HepG2 (cell line): ENCODE measurements at regions not wholly inside any gene's neighbourhood (a gene's known extent, or its start where the extent isn't known, plus 50 kb on each side); places are given as distances from the start of the nearest gene placed in this dataset.

Source experiments
- ATAC-seq: fragments of 200-7000 bp; cut with Tn5 transposase; 3 replicates; pipeline ENCODE4 v1.9.1; 2020; ENCODE audit warnings: mild to moderate bottlenecking, moderate library complexity
- BruUV-seq: library from RNA; stranded (reverse); fragments of 400-500 nt; replicated peaks from 2 replicates; lab custom pipeline; 2021; lab: Mats Ljungman, UMichigan
- CTCF ChIA-PET: fragments of 300-600 bp; formaldehyde crosslinking; extraction: SDS; loops from one replicate; lab custom pipeline; 2021; ENCODE audit warnings: low total read pairs, inconsistent platforms, low intra/inter-chr PET ratio; lab: Yijun Ruan, JAX
- POLR2A ChIA-PET: fragments of 350-600 bp; sonication (Branson Sonifier 250); formaldehyde crosslinking; loops from one replicate; lab custom pipeline; 2020; ENCODE audit warnings: antibody characterized with exemption, inconsistent platforms; lab: Yijun Ruan, JAX
- DNase-seq: peaks from one replicate; pipeline ENCODE4 v3.0.0-alpha.2; 2015; ENCODE audit warnings: low spot score
- FAIRE-seq: peaks from 3 replicates; lab custom pipeline; 2011; peaks lifted over from hg19 to GRCh38; lab: Jason Lieb, UNC
- H2AFZ ChIP-seq: one replicate; pipeline ENCODE4 v1.6.1; 2011; ENCODE audit warnings: low read length, inconsistent platforms
- H3K27ac ChIP-seq: fragments of 300-600 bp; 3 replicates; pipeline ENCODE4 v1.8.0; 2011; ENCODE audit warnings: mixed run types, mild to moderate bottlenecking, mixed read lengths, low read length, inconsistent platforms; ENCODE audit not compliant: insufficient read depth; ENCODE audit errors: extremely low read length
- H3K27me3 ChIP-seq, 2 experiments: fragments of 200-600 bp in 1 of 2; 2 replicates in 1 of 2; 3 replicates in 1 of 2; pipeline versions ENCODE4 v1.6.0 to v1.8.0; 2011; ENCODE audit warnings: low read length in 2 of 2, mild to moderate bottlenecking in 2 of 2, moderate library complexity in 2 of 2, inconsistent platforms in 1 of 2; ENCODE audit not compliant: insufficient read depth in 2 of 2, control insufficient read depth in 1 of 2
- H3K36me3 ChIP-seq, 2 experiments: fragments of 200-600 bp in 1 of 2; replicated peaks in 1 of 2; 2 replicates in 1 of 2; 3 replicates in 1 of 2; pipeline versions ENCODE4 v1.5.1 to v1.8.0; 2011; ENCODE audit warnings: low read length in 2 of 2, inconsistent platforms in 1 of 2; ENCODE audit not compliant: insufficient read depth in 2 of 2, control insufficient read depth in 1 of 2
- H3K4me1 ChIP-seq: 2 replicates; pipeline ENCODE4 v1.5.1; 2012; ENCODE audit warnings: low read length, inconsistent platforms; ENCODE audit not compliant: insufficient read depth
- H3K4me2 ChIP-seq: 2 replicates; pipeline ENCODE4 v1.6.0; 2011; ENCODE audit warnings: low read depth, low read length, inconsistent platforms
- H3K4me3 ChIP-seq, 3 experiments: fragments of 200-600 bp in 1 of 3; sonication (generic), shearing (Covaris generic) in 1 of 3; replicated peaks in 1 of 3; 2 replicates each; pipeline ENCODE4 v1.5.1; 2011 to 2016; ENCODE audit warnings: low read length in 3 of 3, inconsistent platforms in 2 of 3, low read depth in 2 of 3, mild to moderate bottlenecking in 2 of 3, control low read depth in 1 of 3, mixed read lengths in 1 of 3; ENCODE audit not compliant: insufficient read depth in 1 of 3
- H3K79me2 ChIP-seq: one replicate; pipeline ENCODE4 v1.6.1; 2011; ENCODE audit warnings: low read length, inconsistent platforms; ENCODE audit not compliant: insufficient read depth
- H3K9ac ChIP-seq: 2 replicates; pipeline ENCODE4 v1.6.0; 2011; ENCODE audit warnings: mild to moderate bottlenecking, low read depth, low read length, inconsistent platforms; ENCODE audit not compliant: insufficient read depth
- H3K9me3 ChIP-seq: 2 replicates; pipeline ENCODE4 v1.5.1; 2012; ENCODE audit warnings: mild to moderate bottlenecking, low read length
- H4K20me1 ChIP-seq: 2 replicates; pipeline ENCODE4 v1.6.0; 2011; ENCODE audit warnings: inconsistent platforms, mild to moderate bottlenecking, low read length, moderate library complexity; ENCODE audit not compliant: insufficient read depth
- JUNB ChIP-seq: sonication (generic); formaldehyde crosslinking; IDR thresholded peaks from 2 replicates; pipeline ENCODE4 v1.8.0; 2022; ENCODE audit warnings: missing genetic modification reagents, mild to moderate bottlenecking, borderline replicate concordance
- NFIB ChIP-seq: sonication (generic); formaldehyde crosslinking; IDR thresholded peaks from 2 replicates; pipeline ENCODE4 v1.9.0; 2021; ENCODE audit warnings: missing genetic modification reagents, mild to moderate bottlenecking, borderline replicate concordance
- NFKBIZ ChIP-seq: IDR thresholded peaks from 2 replicates; pipeline ENCODE4 v1.6.1; 2018; ENCODE audit warnings: missing genetic modification reagents, missing compliant biosample characterization
- RARA ChIP-seq: IDR thresholded peaks from 2 replicates; pipeline ENCODE4 v1.6.1; 2016; ENCODE audit warnings: missing genetic modification reagents, missing compliant biosample characterization
- ZBTB26 ChIP-seq: IDR thresholded peaks from 2 replicates; pipeline ENCODE4 v1.6.1; 2016; ENCODE audit warnings: missing compliant biosample characterization, missing genetic modification reagents, borderline replicate concordance
- WGBS: methylation state at CpG from one replicate; pipeline ENCODE4 v1.1.6; 2017; ENCODE audit warnings: low lambda C conversion rate; 5-methylcytosine and 5-hydroxymethylcytosine counted together
- in situ Hi-C: cut with HindIII; loops from 2 replicates; pipeline ENCODE4 v1.10.0; 2017; ENCODE audit warnings: low pct_unique_long_range_greater_than_20kb; ENCODE audit not compliant: extremely low pct_ligation_motif_present
- intact Hi-C: fragments of 100-400 bp; cut with micrococcal nuclease; formaldehyde crosslinking; loops from one replicate; pipeline ENCODE4 v1.10.0; 2022; ENCODE audit not compliant: unreplicated experiment
- TF ChIP-seq, protein P1 (sequence below): sonication (generic); formaldehyde crosslinking; IDR thresholded peaks from 2 replicates; pipeline ENCODE4 v1.4.0; 2020; ENCODE audit warnings: missing genetic modification reagents
- TF ChIP-seq, protein P2 (sequence below): sonication (generic); formaldehyde crosslinking; IDR thresholded peaks from 2 replicates; pipeline ENCODE4 v1.4.0; 2020; ENCODE audit warnings: missing genetic modification reagents

DNA sequence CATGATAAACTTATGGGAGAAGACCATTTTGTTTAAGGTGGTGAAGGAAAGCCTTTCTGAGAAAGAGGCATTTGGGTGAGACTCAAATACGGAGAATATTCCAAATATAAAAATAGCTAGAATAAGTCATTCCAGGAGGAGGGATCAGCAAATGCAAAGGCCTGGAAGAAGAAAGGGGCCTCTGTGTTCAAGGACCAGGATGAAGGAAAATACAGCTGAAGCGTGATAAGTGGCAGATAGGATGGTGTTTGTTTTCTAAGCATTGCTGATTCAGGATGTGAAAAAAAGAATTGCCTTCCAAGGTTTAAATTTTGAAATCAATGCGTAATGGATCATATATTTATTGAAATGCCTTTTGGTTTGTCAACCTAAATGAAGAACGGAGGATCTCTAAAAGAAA lies 59.4 kb upstream of the CAST start:
- H3K4me1 ChIP-seq, result peaks cover 12% of the 10 kb centered on the region; the same call in 1 of the 2 replicates
- no peak overlapping the region for H3K4me3 ChIP-seq
- DNase-seq (no peak), FAIRE-seq (no peak), ATAC-seq (no peak)
- intact Hi-C loops (no loop called here), in situ Hi-C loops (loop anchor here (5.0 to 25.0 kb wide), 2 partner anchors 255 to 560 kb away; no protein-coding TSS in a partner anchor)
- no peak overlapping the region for H2AFZ ChIP-seq
- WGBS, result 51% methylated on average over 4 of the region's 4 CpGs
- no peak overlapping the region for H3K9ac ChIP-seq
- H3K27ac ChIP-seq, result no peak overlapping the region
- TF ChIP-seq NFIB (CRISPR knock-in tag) (no peak), NFKBIZ (CRISPR knock-in tag) (no peak), RARA (CRISPR knock-in tag) (no peak)
- TF ChIP-seq, protein P1, sequence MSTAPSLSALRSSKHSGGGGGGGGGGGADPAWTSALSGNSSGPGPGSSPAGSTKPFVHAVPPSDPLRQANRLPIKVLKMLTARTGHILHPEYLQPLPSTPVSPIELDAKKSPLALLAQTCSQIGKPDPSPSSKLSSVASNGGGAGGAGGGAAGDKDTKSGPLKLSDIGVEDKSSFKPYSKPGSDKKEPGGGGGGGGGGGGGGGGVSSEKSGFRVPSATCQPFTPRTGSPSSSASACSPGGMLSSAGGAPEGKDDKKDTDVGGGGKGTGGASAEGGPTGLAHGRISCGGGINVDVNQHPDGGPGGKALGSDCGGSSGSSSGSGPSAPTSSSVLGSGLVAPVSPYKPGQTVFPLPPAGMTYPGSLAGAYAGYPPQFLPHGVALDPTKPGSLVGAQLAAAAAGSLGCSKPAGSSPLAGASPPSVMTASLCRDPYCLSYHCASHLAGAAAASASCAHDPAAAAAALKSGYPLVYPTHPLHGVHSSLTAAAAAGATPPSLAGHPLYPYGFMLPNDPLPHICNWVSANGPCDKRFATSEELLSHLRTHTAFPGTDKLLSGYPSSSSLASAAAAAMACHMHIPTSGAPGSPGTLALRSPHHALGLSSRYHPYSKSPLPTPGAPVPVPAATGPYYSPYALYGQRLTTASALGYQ, result no peak
- no peak overlapping the region for H3K4me2 ChIP-seq
- no peaks in the 10 kb centered on the region for H4K20me1 ChIP-seq
- no peaks in the 10 kb centered on the region for H3K36me3 ChIP-seq
- ChIA-PET POLR2A (no interaction called here), CTCF (no interaction called here)
- H3K79me2 ChIP-seq, result no peaks in the 10 kb centered on the region
- no TSS peak for BruUV-seq
- H3K27me3 ChIP-seq, result peaks cover 0 to 5% of the 10 kb centered on the region in 2 experiments; a peak in 1 of 5 replicates
- no peaks in the 10 kb centered on the region for H3K9me3 ChIP-seq

- in situ Hi-C loops, result loop anchor here (25.0 kb wide), 1 partner anchor 557 kb away; no protein-coding TSS in a partner anchor
- no TSS peak for BruUV-seq
- CTCF ChIA-PET, result no interaction called here
- TF ChIP-seq, protein P2, sequence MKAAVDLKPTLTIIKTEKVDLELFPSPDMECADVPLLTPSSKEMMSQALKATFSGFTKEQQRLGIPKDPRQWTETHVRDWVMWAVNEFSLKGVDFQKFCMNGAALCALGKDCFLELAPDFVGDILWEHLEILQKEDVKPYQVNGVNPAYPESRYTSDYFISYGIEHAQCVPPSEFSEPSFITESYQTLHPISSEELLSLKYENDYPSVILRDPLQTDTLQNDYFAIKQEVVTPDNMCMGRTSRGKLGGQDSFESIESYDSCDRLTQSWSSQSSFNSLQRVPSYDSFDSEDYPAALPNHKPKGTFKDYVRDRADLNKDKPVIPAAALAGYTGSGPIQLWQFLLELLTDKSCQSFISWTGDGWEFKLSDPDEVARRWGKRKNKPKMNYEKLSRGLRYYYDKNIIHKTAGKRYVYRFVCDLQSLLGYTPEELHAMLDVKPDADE (CRISPR knock-in tag), result no peak
- no peak for TF ChIP-seq JUNB (CRISPR knock-in tag)
- no peak for TF ChIP-seq ZBTB26
Observed at GRCh38 chr5:96605144-96605837, 56.9 kb upstream of the CAST start.

More at GRCh38 chr5:96605144-96605837, 56.9 kb upstream of the CAST start:
- POLR2A ChIA-PET, result no interaction called here
- DNase-seq (no peak), ATAC-seq (no peak), FAIRE-seq (no peak)
- Histone ChIP-seq H3K9me3 (no peaks in the 10 kb centered on the region), H3K27me3 (no peaks in the 10 kb centered on the region; a peak in 1 of 5 replicates), H3K4me2 (no peak overlapping the region), H3K36me3 (no peaks in the 10 kb centered on the region), H3K4me1 (peaks cover 12% of the 10 kb centered on the region; the same call in 1 of the 2 replicates), H3K79me2 (no peaks in the 10 kb centered on the region), H4K20me1 (no peaks in the 10 kb centered on the region), H2AFZ (no peak overlapping the region), H3K4me3 (no peak overlapping the region), H3K9ac (no peak overlapping the region), H3K27ac (no peak overlapping the region)
- WGBS, result 0% methylated on average over 1 of the region's 1 CpG
- intact Hi-C loops, result no loop called here
